ENCODE measurements at regions not wholly inside any gene's neighbourhood (a gene's known extent, or its start where the extent isn't known, plus 50 kb on each side); places are given as distances from the start of the nearest gene placed in this dataset.
"Not testable (repeated sequence)": the region's sequence is repeated elsewhere in the genome, so short reads cannot be mapped to it uniquely, and the experiment has no call there.

GRCh38 chr4:64727960-64728359 lies 318.7 kb upstream of the TECRL start:
- ATAC-seq (no peak), DNase-seq (ENCODE audit: low spot score) (no peak), FAIRE-seq (no peak)
- Histone ChIP-seq H3K4me2 (ENCODE audit: low read depth, low read length) (no peak overlapping the region), H3K4me1 (ENCODE audit: insufficient read depth, low read length) (no peaks in the 10 kb centered on the region), H3K79me2 (ENCODE audit: insufficient read depth, low read length) (no peaks in the 10 kb centered on the region), H3K27me3 (ENCODE audit: control insufficient read depth in 1 of 2, insufficient read depth in 2 of 2, low read length in 2 of 2) (no peaks in the 10 kb centered on the region), H4K20me1 (ENCODE audit: insufficient read depth, low read length) (no peaks in the 10 kb centered on the region), H2AFZ (ENCODE audit: low read length) (no peak overlapping the region), H3K9ac (ENCODE audit: insufficient read depth, low read depth, low read length) (no peak overlapping the region), H3K4me3 (replicated peaks in 1 of 3; ENCODE audit: insufficient read depth in 1 of 3, low read depth in 2 of 3, low read length in 3 of 3) (no peak overlapping the region), H3K27ac (ENCODE audit: extremely low read length, insufficient read depth, low read length) (no peak overlapping the region), H3K9me3 (ENCODE audit: low read length) (no peaks in the 10 kb centered on the region), H3K36me3 (replicated peaks in 1 of 2; ENCODE audit: control insufficient read depth in 1 of 2, insufficient read depth in 2 of 2, low read length in 2 of 2) (no peaks in the 10 kb centered on the region)
- POLR2A ChIA-PET = no interaction called here
- intact Hi-C loops (cut with micrococcal nuclease; ENCODE audit: unreplicated experiment) = no loop called here
- BruUV-seq (replicated peaks) = no TSS peak
- CTCF ChIA-PET (ENCODE audit: low intra/inter-chr PET ratio, low total read pairs) = no interaction called here
- TF ChIP-seq GFI1 (CRISPR knock-in tag; IDR thresholded peaks at IDR 0.05; ENCODE audit: borderline replicate concordance) (no peak), YY1 (IDR thresholded peaks at IDR 0.05; ENCODE audit: insufficient read depth, insufficient replicate concordance, low read depth, low read length) (no peak), SKI (IDR thresholded peaks at IDR 0.05; ENCODE audit: partially characterized antibody) (no peak)
- WGBS (ENCODE audit: low lambda C conversion rate) = 0% methylated on average over 2 of the region's 2 CpGs
- in situ Hi-C loops (cut with HindIII; ENCODE audit: extremely low pct_ligation_motif_present, low pct_unique_long_range_greater_than_20kb) = no loop called here

DNA sequence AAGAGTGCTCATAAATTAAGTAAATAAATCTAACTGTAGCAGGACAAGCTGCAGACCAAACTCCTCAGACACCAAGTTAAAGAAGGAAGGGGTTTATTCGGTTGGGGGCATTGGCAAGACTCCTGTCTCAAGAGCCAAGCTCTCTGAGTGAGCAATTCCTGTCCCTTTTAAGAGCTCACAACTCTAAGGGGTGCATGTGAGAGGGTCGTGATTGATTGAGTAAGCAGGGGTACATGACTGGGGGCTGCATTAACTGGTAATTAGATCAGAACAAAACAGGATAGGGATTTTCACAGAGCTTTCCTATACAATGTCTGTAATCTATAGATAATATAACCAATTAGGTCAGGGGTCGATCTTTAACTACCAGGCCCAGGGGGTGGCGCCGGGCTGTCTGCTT lies 318.1 kb upstream of the TECRL start:
- ATAC-seq; H3K27me3 ChIP-seq (ENCODE audit: control insufficient read depth in 1 of 2, insufficient read depth in 2 of 2, low read length in 2 of 2); POLR2A ChIA-PET; H2AFZ ChIP-seq (ENCODE audit: low read length); H3K4me3 ChIP-seq (replicated peaks in 1 of 3; ENCODE audit: insufficient read depth in 1 of 3, low read depth in 2 of 3, low read length in 3 of 3); BruUV-seq (replicated peaks); H3K4me1 ChIP-seq (ENCODE audit: insufficient read depth, low read length); CTCF ChIA-PET (ENCODE audit: low intra/inter-chr PET ratio, low total read pairs); H4K20me1 ChIP-seq (ENCODE audit: insufficient read depth, low read length); H3K79me2 ChIP-seq (ENCODE audit: insufficient read depth, low read length); H3K9ac ChIP-seq (ENCODE audit: insufficient read depth, low read depth, low read length); H3K9me3 ChIP-seq (ENCODE audit: low read length); FAIRE-seq; H3K27ac ChIP-seq (ENCODE audit: extremely low read length, insufficient read depth, low read length); intact Hi-C loops (cut with micrococcal nuclease; ENCODE audit: unreplicated experiment); H3K4me2 ChIP-seq (ENCODE audit: low read depth, low read length); H3K36me3 ChIP-seq (replicated peaks in 1 of 2; ENCODE audit: control insufficient read depth in 1 of 2, insufficient read depth in 2 of 2, low read length in 2 of 2); in situ Hi-C loops (cut with HindIII; ENCODE audit: extremely low pct_ligation_motif_present, low pct_unique_long_range_greater_than_20kb); DNase-seq (ENCODE audit: low spot score): not testable (repeated sequence)
- 0% methylated on average over 5 of the region's 5 CpGs for WGBS (ENCODE audit: low lambda C conversion rate)

DNA sequence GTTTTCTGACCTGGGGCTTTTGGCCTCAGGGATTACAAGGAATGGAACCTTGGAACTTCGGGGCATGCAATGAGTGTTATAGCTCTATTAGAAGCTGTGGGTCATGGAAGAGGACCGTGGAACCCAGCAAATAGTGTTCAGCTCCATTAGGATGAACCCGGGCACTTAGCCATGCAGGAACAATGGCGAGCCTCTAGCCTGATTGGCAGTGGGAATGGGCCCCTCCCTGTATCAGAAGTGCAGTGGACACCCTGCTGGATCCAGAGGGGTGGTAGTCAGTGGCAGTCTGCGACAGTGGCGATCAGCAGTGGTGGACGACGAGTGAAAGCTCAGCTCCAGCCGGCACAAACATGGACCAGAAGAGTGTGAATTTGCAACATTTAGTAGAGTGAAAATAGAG lies 315.4 kb upstream of the TECRL start:
- no peaks in the 10 kb centered on the region for H3K4me1 ChIP-seq (ENCODE audit: insufficient read depth, low read length)
- no peaks in the 10 kb centered on the region for H3K36me3 ChIP-seq (replicated peaks in 1 of 2; ENCODE audit: control insufficient read depth in 1 of 2, insufficient read depth in 2 of 2, low read length in 2 of 2)
- ChIA-PET POLR2A (no interaction called here), CTCF (ENCODE audit: low intra/inter-chr PET ratio, low total read pairs) (no interaction called here)
- H3K27ac ChIP-seq (ENCODE audit: extremely low read length, insufficient read depth, low read length) = no peak overlapping the region
- H3K4me2 ChIP-seq (ENCODE audit: low read depth, low read length) = no peak overlapping the region
- H3K4me3 ChIP-seq (replicated peaks in 1 of 3; ENCODE audit: insufficient read depth in 1 of 3, low read depth in 2 of 3, low read length in 3 of 3) = no peak overlapping the region
- intact Hi-C loops (cut with micrococcal nuclease; ENCODE audit: unreplicated experiment) (no loop called here), in situ Hi-C loops (cut with HindIII; ENCODE audit: extremely low pct_ligation_motif_present, low pct_unique_long_range_greater_than_20kb) (no loop called here)
- H3K9ac ChIP-seq (ENCODE audit: insufficient read depth, low read depth, low read length) = no peak overlapping the region
- H3K9me3 ChIP-seq (ENCODE audit: low read length) = no peaks in the 10 kb centered on the region
- H3K27me3 ChIP-seq (ENCODE audit: control insufficient read depth in 1 of 2, insufficient read depth in 2 of 2, low read length in 2 of 2) = no peaks in the 10 kb centered on the region
- H2AFZ ChIP-seq (ENCODE audit: low read length) = no peak overlapping the region
- FAIRE-seq = no peak
- DNase-seq (ENCODE audit: low spot score) = no peak
- no peak for ATAC-seq
- H3K79me2 ChIP-seq (ENCODE audit: insufficient read depth, low read length) = no peaks in the 10 kb centered on the region
- BruUV-seq (replicated peaks) = no TSS peak
- no peaks in the 10 kb centered on the region for H4K20me1 ChIP-seq (ENCODE audit: insufficient read depth, low read length)
- WGBS (ENCODE audit: low lambda C conversion rate) = 44% methylated on average over 9 of the region's 9 CpGs
- TF ChIP-seq SP4 (CRISPR knock-in tag; IDR thresholded peaks at IDR 0.05) = no peak
- no peak for TF ChIP-seq AFF4 (CRISPR knock-in tag; IDR thresholded peaks at IDR 0.05)
- TF ChIP-seq FOSL2 (CRISPR knock-in tag; IDR thresholded peaks at IDR 0.05) = no peak
- no peak for TF ChIP-seq THAP7 (CRISPR knock-in tag; IDR thresholded peaks at IDR 0.05)
- TF ChIP-seq XBP1 (CRISPR knock-in tag; IDR thresholded peaks at IDR 0.05) = no peak
- TF ChIP-seq ZNF816 (CRISPR knock-in tag; IDR thresholded peaks at IDR 0.05; ENCODE audit: borderline replicate concordance) = no peak

Measured in HepG2 (cell line).